HG02840 (cell line): ENCODE measurements at regions not wholly inside any gene's neighbourhood (a gene's known extent, or its start where the extent isn't known, plus 50 kb on each side); places are given as distances from the start of the nearest gene placed in this dataset.
"Not testable (repeated sequence)": the region's sequence is repeated elsewhere in the genome, so short reads cannot be mapped to it uniquely, and the experiment has no call there.

ENCODE experiments used
- ATAC-seq: cut with Tn5 transposase; IDR thresholded peaks from one replicate; pipeline ENCODE4 v1.9.1; 2021; ENCODE audit warnings: mild to moderate bottlenecking, moderate library complexity, moderate number of reproducible peaks; ENCODE audit not compliant: unreplicated experiment, low FRiP score

- ATAC-seq = no peak
Observed at GRCh38 chrX:115966920-115967319, 203.6 kb upstream of the AGTR2 start.

GRCh38 chrX:115968436-115969252 is 201.9 kb upstream of the AGTR2 start:
- no peak for ATAC-seq

- ATAC-seq = no peak
Observed at GRCh38 chrX:115970718-115971117, 199.8 kb upstream of the AGTR2 start.

- no peak for ATAC-seq
Observed at GRCh38 chrX:115972717-115973116, 197.8 kb upstream of the AGTR2 start.

- ATAC-seq = no peak
Observed at GRCh38 chrX:115978068-115978467, 192.5 kb upstream of the AGTR2 start.

GRCh38 chrX:115983148-115983547 is 187.4 kb upstream of the AGTR2 start:
- not testable (repeated sequence) for ATAC-seq

GRCh38 chrX:115987464-115987863 is 183.1 kb upstream of the AGTR2 start:
- not testable (repeated sequence) for ATAC-seq

GRCh38 chrX:115988825-115989224 is 181.7 kb upstream of the AGTR2 start:
- no peak for ATAC-seq

GRCh38 chrX:115989686-115990085 is 180.9 kb upstream of the AGTR2 start:
- no peak for ATAC-seq

- ATAC-seq = no peak
Observed at GRCh38 chrX:116009346-116009745, 161.2 kb upstream of the AGTR2 start.

- ATAC-seq = peak; percentile 79
Observed at GRCh38 chrX:116009861-116010710, 160.5 kb upstream of the AGTR2 start.

- ATAC-seq = no peak
Observed at GRCh38 chrX:116010939-116011338, 159.6 kb upstream of the AGTR2 start.

- no peak for ATAC-seq
Observed at GRCh38 chrX:116031331-116031730, 139.2 kb upstream of the AGTR2 start.
